ENCODE measurements at regions not wholly inside any gene's neighbourhood (a gene's known extent, or its start where the extent isn't known, plus 50 kb on each side); places are given as distances from the start of the nearest gene placed in this dataset.

DNA sequence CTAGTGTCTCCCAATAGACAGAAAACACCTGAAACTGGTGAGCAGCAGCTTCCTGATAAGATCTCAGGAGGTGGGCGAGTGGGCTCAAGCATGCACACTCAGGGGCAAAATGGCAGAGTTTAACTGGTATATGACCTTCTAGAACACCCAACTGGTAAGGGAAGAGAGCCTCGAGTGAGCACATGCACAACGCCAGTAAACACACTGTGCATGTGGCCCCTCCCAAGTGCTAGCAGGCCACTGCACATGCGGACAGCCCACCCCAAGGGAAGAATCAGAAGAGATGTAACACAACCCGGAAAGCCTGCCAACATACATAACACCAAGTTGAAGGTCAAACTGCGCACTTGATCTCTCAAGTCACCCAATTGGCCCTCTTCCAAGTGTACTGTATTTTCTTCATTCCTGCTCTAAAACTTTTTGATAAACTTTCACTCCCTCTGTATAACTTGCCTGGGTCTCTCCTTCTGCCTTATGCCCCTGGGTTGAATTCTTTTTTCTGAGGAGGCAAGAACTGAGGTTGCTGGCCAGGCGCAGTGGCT lies 138.2 kb downstream of the GLUL start:
- dilution Hi-C loops (cut with MboI; ENCODE audit: extremely low pct_ligation_motif_present, low sequenced_read_pairs) = no loop called here
- Histone ChIP-seq H3K27ac (ENCODE audit: control insufficient read depth, insufficient read depth, low read length) (no peak overlapping the region), H4K20me1 (ENCODE audit: control insufficient read depth, extremely low read depth, insufficient read depth, low read length) (no peaks in the 10 kb centered on the region), H3K9ac (ENCODE audit: control insufficient read depth, extremely low read depth, insufficient read depth, low read length) (no peak overlapping the region), H3K27me3 (ENCODE audit: control insufficient read depth, extremely low read depth, insufficient read depth, low read length) (no peaks in the 10 kb centered on the region), H3K4me3 (ENCODE audit: control insufficient read depth in 2 of 3, extremely low read depth in 1 of 3, insufficient read depth in 2 of 3, low read depth in 1 of 3, low read length in 3 of 3) (no peak overlapping the region), H3K9me3 (ENCODE audit: control insufficient read depth, low read depth, low read length) (no peaks in the 10 kb centered on the region), H3K36me3 (ENCODE audit: control insufficient read depth in 2 of 2, extremely low read depth in 1 of 2, insufficient read depth in 2 of 2, low read length in 2 of 2) (no peaks in the 10 kb centered on the region), H3K9me1 (ENCODE audit: control insufficient read depth, extremely low read depth, insufficient read depth, low read length) (no peaks in the 10 kb centered on the region), H2AFZ (ENCODE audit: control insufficient read depth, low read length) (no peak overlapping the region), H3K4me1 (ENCODE audit: control insufficient read depth, extremely low read depth, insufficient read depth, low read length) (peaks cover 3% of the 10 kb centered on the region), H3K4me2 (ENCODE audit: control insufficient read depth, extremely low read depth, insufficient read depth, low read depth, low read length) (no peak overlapping the region), H3K79me2 (ENCODE audit: control insufficient read depth, insufficient read depth, low read length) (no peaks in the 10 kb centered on the region)
- TF ChIP-seq, protein P1, sequence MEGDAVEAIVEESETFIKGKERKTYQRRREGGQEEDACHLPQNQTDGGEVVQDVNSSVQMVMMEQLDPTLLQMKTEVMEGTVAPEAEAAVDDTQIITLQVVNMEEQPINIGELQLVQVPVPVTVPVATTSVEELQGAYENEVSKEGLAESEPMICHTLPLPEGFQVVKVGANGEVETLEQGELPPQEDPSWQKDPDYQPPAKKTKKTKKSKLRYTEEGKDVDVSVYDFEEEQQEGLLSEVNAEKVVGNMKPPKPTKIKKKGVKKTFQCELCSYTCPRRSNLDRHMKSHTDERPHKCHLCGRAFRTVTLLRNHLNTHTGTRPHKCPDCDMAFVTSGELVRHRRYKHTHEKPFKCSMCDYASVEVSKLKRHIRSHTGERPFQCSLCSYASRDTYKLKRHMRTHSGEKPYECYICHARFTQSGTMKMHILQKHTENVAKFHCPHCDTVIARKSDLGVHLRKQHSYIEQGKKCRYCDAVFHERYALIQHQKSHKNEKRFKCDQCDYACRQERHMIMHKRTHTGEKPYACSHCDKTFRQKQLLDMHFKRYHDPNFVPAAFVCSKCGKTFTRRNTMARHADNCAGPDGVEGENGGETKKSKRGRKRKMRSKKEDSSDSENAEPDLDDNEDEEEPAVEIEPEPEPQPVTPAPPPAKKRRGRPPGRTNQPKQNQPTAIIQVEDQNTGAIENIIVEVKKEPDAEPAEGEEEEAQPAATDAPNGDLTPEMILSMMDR (optimal IDR thresholded peaks at IDR 0.05 in 1 of 3, IDR thresholded peaks at IDR 0.05 in 1 of 3, conservative IDR thresholded peaks at IDR 0.05 in 1 of 3; ENCODE audit: extremely low read depth in 1 of 3, insufficient read depth in 2 of 3, low read length in 3 of 3) = no peak
- no peak for TF ChIP-seq EZH2 (IDR thresholded peaks at IDR 0.05; ENCODE audit: low read length)
- no peak for DNase-seq (ENCODE audit: low read depth, low spot score)
- FAIRE-seq = no peak

DNA sequence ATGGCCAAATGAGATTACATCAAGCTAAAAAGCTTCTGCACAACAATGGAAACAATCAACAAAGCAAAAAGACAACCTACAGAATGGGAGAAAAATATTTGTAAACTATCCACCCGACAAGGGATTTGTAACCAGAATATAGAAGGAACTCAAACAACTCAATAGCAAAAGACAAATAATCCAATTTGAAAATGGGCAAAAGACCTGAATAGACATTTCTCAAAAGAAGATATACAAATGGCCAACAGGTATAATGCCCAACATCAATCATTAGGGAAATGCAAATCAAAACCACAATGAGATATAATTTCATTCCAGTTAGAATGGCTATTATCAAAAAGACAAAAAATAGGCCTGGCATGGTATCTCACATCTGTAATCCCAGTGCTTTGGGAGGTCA lies 140.0 kb downstream of the GLUL start:
- no peaks in the 10 kb centered on the region for H3K79me2 ChIP-seq (ENCODE audit: control insufficient read depth, insufficient read depth, low read length)
- no peak overlapping the region for H2AFZ ChIP-seq (ENCODE audit: control insufficient read depth, low read length)
- no peak for FAIRE-seq
- H3K27ac ChIP-seq (ENCODE audit: control insufficient read depth, insufficient read depth, low read length) = no peak overlapping the region
- H3K4me3 ChIP-seq (ENCODE audit: control insufficient read depth in 2 of 3, extremely low read depth in 1 of 3, insufficient read depth in 2 of 3, low read depth in 1 of 3, low read length in 3 of 3) = no peak overlapping the region
- H3K9ac ChIP-seq (ENCODE audit: control insufficient read depth, extremely low read depth, insufficient read depth, low read length) = no peak overlapping the region
- peaks cover 3% of the 10 kb centered on the region for H3K4me1 ChIP-seq (ENCODE audit: control insufficient read depth, extremely low read depth, insufficient read depth, low read length)
- H3K4me2 ChIP-seq (ENCODE audit: control insufficient read depth, extremely low read depth, insufficient read depth, low read depth, low read length) = no peak overlapping the region
- no peaks in the 10 kb centered on the region for H4K20me1 ChIP-seq (ENCODE audit: control insufficient read depth, extremely low read depth, insufficient read depth, low read length)
- TF ChIP-seq, protein P1 (optimal IDR thresholded peaks at IDR 0.05 in 1 of 3, IDR thresholded peaks at IDR 0.05 in 1 of 3, conservative IDR thresholded peaks at IDR 0.05 in 1 of 3; ENCODE audit: extremely low read depth in 1 of 3, insufficient read depth in 2 of 3, low read length in 3 of 3) = no peak
- TF ChIP-seq EZH2 (IDR thresholded peaks at IDR 0.05; ENCODE audit: low read length) = no peak
- dilution Hi-C loops (cut with MboI; ENCODE audit: extremely low pct_ligation_motif_present, low sequenced_read_pairs) = no loop called here
- no peaks in the 10 kb centered on the region for H3K9me1 ChIP-seq (ENCODE audit: control insufficient read depth, extremely low read depth, insufficient read depth, low read length)
- no peak for DNase-seq (ENCODE audit: low read depth, low spot score)
- no peaks in the 10 kb centered on the region for H3K36me3 ChIP-seq (ENCODE audit: control insufficient read depth in 2 of 2, extremely low read depth in 1 of 2, insufficient read depth in 2 of 2, low read length in 2 of 2)
- no peaks in the 10 kb centered on the region for H3K27me3 ChIP-seq (ENCODE audit: control insufficient read depth, extremely low read depth, insufficient read depth, low read length)
- H3K9me3 ChIP-seq (ENCODE audit: control insufficient read depth, low read depth, low read length) = no peaks in the 10 kb centered on the region

All from keratinocyte (primary cell).